OCI-LY7 (cell line): ENCODE measurements at regions not wholly inside any gene's neighbourhood (a gene's known extent, or its start where the extent isn't known, plus 50 kb on each side); places are given as distances from the start of the nearest gene placed in this dataset.

Source experiments
- BruUV-seq: library from RNA; stranded (reverse); fragments of 400-500 nt; replicated peaks from 2 replicates; lab custom pipeline; 2021; lab: Mats Ljungman, UMichigan
- CTCF ChIA-PET: fragments of 300-600 bp; sonication (Branson Sonifier 250); formaldehyde crosslinking; loops from one replicate; lab custom pipeline; 2022; ENCODE audit warnings: antibody characterized with exemption; ENCODE audit not compliant: unreplicated experiment; lab: Charles Lee
- POLR2A ChIA-PET: fragments of 300-600 bp; sonication (Branson Sonifier 250); formaldehyde crosslinking; loops from one replicate; lab custom pipeline; 2022; ENCODE audit warnings: antibody characterized with exemption; lab: Charles Lee
- DNase-seq: peaks from one replicate; pipeline ENCODE4 v3.0.0-alpha.2; 2015; ENCODE audit warnings: low spot score
- H2AFZ ChIP-seq: fragments of 200-600 bp; sonication (generic), shearing (Covaris generic); 2 replicates; pipeline ENCODE4 v1.6.1; 2014; ENCODE audit warnings: mild to moderate bottlenecking, antibody characterized with exemption, low read length, moderate library complexity
- H3K27ac ChIP-seq: fragments of 200-600 bp; sonication (generic); 2 replicates; pipeline ENCODE4 v1.5.1; 2014; ENCODE audit warnings: mixed run types, low read depth, mild to moderate bottlenecking, moderate library complexity, low read length, inconsistent platforms; ENCODE audit not compliant: poor library complexity, severe bottlenecking
- H3K36me3 ChIP-seq: fragments of 200-600 bp; sonication (generic); 2 replicates; pipeline ENCODE4 v1.6.1; 2014; ENCODE audit warnings: mild to moderate bottlenecking, antibody characterized with exemption, low read length, moderate library complexity, mixed read lengths; ENCODE audit not compliant: insufficient read depth
- H3K4me1 ChIP-seq: fragments of 200-600 bp; sonication (generic); 2 replicates; pipeline ENCODE4 v1.5.1; 2014; ENCODE audit warnings: mild to moderate bottlenecking, low read length; ENCODE audit not compliant: insufficient read depth, poor library complexity, severe bottlenecking
- H3K4me2 ChIP-seq: fragments of 200-600 bp; sonication (generic); 2 replicates; pipeline ENCODE4 v1.6.1; 2014; ENCODE audit warnings: mild to moderate bottlenecking, low read length
- H3K4me3 ChIP-seq: fragments of 200-600 bp; sonication (generic); 2 replicates; pipeline ENCODE4 v1.5.1; 2014; ENCODE audit warnings: mild to moderate bottlenecking, low read depth, low read length; ENCODE audit not compliant: poor library complexity, severe bottlenecking
- H3K79me2 ChIP-seq: fragments of 200-600 bp; sonication (generic); 2 replicates; pipeline ENCODE4 v1.6.1; 2016; ENCODE audit warnings: low read depth, mild to moderate bottlenecking, low read length, moderate library complexity, mixed read lengths; ENCODE audit not compliant: insufficient read depth
- H3K9me2 ChIP-seq: fragments of 200-600 bp; sonication (generic); 2 replicates; pipeline ENCODE4 v1.6.1; 2016; ENCODE audit warnings: mild to moderate bottlenecking, low read length, mixed read lengths; ENCODE audit not compliant: insufficient read depth
- H3K9me3 ChIP-seq: fragments of 200-600 bp; sonication (generic); 2 replicates; pipeline ENCODE4 v1.6.1; 2014; ENCODE audit warnings: mild to moderate bottlenecking, mixed run types, low read length, mixed read lengths
- H4K20me1 ChIP-seq: fragments of 200-600 bp; sonication (generic); 2 replicates; pipeline ENCODE4 v1.6.1; 2014; ENCODE audit warnings: mild to moderate bottlenecking, antibody characterized with exemption, low read length, moderate library complexity, mixed read lengths; ENCODE audit not compliant: insufficient read depth
- EZH2phosphoT487 ChIP-seq: fragments of 200-600 bp; sonication (generic); IDR thresholded peaks from 2 replicates; pipeline ENCODE4 v1.6.1; 2018; ENCODE audit warnings: low read depth, borderline replicate concordance, mild to moderate bottlenecking, mixed run types, antibody characterized with exemption, low read length, moderate library complexity, mixed read lengths
- intact Hi-C: fragments of 100-400 bp; cut with micrococcal nuclease; formaldehyde crosslinking; loops from one replicate; pipeline ENCODE4 v1.10.0; 2022; ENCODE audit not compliant: unreplicated experiment
- TF ChIP-seq, protein P1 (sequence below): fragments of 200-600 bp; sonication (generic); conservative IDR thresholded peaks from 2 replicates; pipeline ENCODE4 v1.5.1; 2014; ENCODE audit warnings: mild to moderate bottlenecking, antibody characterized with exemption, low read length, moderate library complexity, mixed read lengths

DNA sequence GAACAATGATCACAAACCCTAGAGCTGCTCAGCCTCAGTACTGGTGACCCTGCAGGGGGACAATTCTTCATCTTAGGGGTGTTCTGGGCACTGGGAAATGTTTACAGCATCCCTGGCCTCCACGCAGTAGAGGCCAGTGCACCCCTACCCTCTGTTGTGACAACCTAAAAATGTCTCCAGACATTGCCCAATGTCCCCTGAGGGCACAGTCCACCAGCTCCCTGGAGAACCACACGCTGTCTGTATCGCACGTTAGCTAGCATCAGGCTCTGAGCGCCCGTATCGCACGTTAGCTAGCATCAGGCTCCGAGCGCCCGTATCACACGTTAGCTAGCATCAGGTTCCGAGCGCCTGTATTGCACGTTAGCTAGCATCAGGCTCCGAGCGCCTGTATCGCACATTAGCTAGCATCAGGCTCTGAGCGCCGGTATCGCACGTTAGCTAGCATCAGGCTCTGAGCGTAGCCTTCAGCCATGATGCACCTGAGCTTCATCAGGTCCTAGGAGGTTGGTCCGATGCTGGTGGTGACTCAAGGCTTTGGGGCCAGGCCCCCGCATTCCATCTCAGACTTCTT, 111.1 kb upstream of the ANO1 start:
- no peaks in the 10 kb centered on the region for H3K9me3 ChIP-seq
- BruUV-seq: no TSS peak
- CTCF ChIA-PET: no interaction called here
- H3K27ac ChIP-seq: no peak overlapping the region
- H3K79me2 ChIP-seq: no peaks in the 10 kb centered on the region
- no peak overlapping the region for H3K4me3 ChIP-seq
- H3K36me3 ChIP-seq: no peaks in the 10 kb centered on the region
- DNase-seq: no peak
- no peaks in the 10 kb centered on the region for H4K20me1 ChIP-seq
- peaks cover 5% of the 10 kb centered on the region for H3K4me1 ChIP-seq
- TF ChIP-seq, protein P1, sequence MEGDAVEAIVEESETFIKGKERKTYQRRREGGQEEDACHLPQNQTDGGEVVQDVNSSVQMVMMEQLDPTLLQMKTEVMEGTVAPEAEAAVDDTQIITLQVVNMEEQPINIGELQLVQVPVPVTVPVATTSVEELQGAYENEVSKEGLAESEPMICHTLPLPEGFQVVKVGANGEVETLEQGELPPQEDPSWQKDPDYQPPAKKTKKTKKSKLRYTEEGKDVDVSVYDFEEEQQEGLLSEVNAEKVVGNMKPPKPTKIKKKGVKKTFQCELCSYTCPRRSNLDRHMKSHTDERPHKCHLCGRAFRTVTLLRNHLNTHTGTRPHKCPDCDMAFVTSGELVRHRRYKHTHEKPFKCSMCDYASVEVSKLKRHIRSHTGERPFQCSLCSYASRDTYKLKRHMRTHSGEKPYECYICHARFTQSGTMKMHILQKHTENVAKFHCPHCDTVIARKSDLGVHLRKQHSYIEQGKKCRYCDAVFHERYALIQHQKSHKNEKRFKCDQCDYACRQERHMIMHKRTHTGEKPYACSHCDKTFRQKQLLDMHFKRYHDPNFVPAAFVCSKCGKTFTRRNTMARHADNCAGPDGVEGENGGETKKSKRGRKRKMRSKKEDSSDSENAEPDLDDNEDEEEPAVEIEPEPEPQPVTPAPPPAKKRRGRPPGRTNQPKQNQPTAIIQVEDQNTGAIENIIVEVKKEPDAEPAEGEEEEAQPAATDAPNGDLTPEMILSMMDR: no peak
- TF ChIP-seq EZH2phosphoT487: no peak
- no peak overlapping the region for H3K4me2 ChIP-seq
- intact Hi-C loops: no loop called here
- H2AFZ ChIP-seq: no peak overlapping the region
- no peaks in the 10 kb centered on the region for H3K9me2 ChIP-seq
- POLR2A ChIA-PET: no interaction called here

DNA sequence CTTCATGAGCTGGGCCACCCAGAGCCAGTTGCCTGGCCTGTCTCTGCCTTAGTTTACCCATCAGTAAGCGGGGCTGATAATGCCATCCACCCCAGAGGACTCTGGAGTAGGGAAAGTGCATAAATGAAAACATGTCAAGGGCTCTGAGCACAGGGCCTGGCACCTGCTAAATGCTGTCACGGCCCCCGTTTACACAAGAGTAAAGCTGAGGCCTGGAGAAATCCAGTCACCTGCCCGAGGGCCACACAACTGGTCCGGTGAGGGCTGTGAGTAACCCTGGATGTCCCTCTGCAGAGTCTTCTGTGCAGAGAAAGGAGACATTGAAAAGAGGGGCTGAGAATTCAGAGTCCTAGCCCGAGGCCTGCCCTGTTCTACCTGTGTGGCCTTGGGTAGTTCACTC, 110.6 kb upstream of the ANO1 start:
- Histone ChIP-seq H3K36me3 (no peaks in the 10 kb centered on the region), H2AFZ (no peak overlapping the region), H3K4me1 (peaks cover 9% of the 10 kb centered on the region), H4K20me1 (no peaks in the 10 kb centered on the region), H3K4me3 (no peak overlapping the region), H3K27ac (no peak overlapping the region), H3K79me2 (no peaks in the 10 kb centered on the region), H3K9me2 (no peaks in the 10 kb centered on the region), H3K9me3 (no peaks in the 10 kb centered on the region), H3K4me2 (no peak overlapping the region)
- DNase-seq: no peak
- POLR2A ChIA-PET: no interaction called here
- CTCF ChIA-PET: no interaction called here
- intact Hi-C loops: no loop called here
- TF ChIP-seq, protein P1: no peak
- TF ChIP-seq EZH2phosphoT487: no peak
- BruUV-seq: no TSS peak

DNA sequence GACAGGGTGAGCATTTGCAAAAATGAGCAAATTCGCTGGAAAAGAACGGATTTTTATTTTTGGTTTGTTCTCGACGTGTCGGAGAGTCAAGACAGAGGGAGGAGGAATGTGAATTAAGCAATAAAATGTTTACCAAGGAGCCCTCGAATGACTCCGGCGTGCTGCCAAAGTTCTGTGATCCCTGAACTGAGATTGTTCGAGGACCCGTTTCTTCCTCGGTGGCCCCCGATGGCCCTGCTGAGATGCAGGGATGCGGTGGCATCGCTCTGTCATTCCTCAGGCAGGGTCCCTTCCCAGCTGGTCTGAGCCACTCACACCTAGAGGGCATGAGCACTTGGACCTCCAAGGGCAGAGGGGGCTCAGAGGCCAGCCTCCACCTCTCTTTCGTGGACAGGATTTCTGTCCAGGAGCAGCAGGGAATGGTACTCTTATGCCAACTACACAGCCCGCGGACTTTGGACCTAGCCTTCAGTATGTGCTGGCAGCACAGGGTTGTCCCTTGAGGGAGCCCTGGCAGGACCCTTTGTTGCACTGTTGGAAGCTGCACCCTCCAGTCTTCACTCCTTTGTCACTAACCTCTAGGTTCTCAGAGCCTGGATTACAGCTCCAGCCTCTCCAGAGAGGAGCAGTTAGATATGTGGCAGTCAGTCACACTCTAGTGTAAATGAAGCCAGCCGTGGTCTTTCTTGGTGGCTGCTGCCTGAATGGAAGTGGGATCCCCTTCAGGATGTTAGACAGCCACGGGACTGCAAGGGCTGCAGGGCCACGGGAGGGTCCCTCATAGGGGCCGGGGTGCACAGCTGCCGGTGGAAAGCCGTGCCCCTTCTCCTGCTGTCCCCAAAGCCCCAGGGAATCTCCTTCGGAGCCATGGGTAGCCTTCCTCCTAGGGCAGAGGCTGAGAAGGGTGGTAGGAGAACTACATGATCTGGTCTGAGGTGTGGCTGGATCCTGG, 109.4 kb upstream of the ANO1 start:
- Histone ChIP-seq H3K4me3 (no peak overlapping the region), H3K27ac (no peak overlapping the region), H2AFZ (no peak overlapping the region), H3K4me1 (peaks cover 9% of the 10 kb centered on the region), H3K9me2 (no peaks in the 10 kb centered on the region), H3K4me2 (no peak overlapping the region), H4K20me1 (no peaks in the 10 kb centered on the region), H3K36me3 (no peaks in the 10 kb centered on the region), H3K9me3 (no peaks in the 10 kb centered on the region), H3K79me2 (no peaks in the 10 kb centered on the region)
- ChIA-PET CTCF (no interaction called here), POLR2A (no interaction called here)
- DNase-seq: no peak
- no TSS peak for BruUV-seq
- intact Hi-C loops: no loop called here
- TF ChIP-seq, protein P1: no peak
- TF ChIP-seq EZH2phosphoT487: no peak
